H9 (cell line): ENCODE measurements at regions not wholly inside any gene's neighbourhood (a gene's known extent, or its start where the extent isn't known, plus 50 kb on each side); places are given as distances from the start of the nearest gene placed in this dataset.

Experiments
- DNase-seq: peaks from one replicate; pipeline ENCODE4 v3.0.0-alpha.2; 2017
- H2AFZ ChIP-seq: one replicate; pipeline ENCODE4 v1.6.1; 2013; ENCODE audit warnings: mild to moderate bottlenecking, low read length, control low read depth, moderate library complexity
- H2AK5ac ChIP-seq: 2 replicates; pipeline ENCODE4 v1.6.1; 2013; ENCODE audit warnings: low read length, control low read depth, mixed read lengths; ENCODE audit not compliant: insufficient read length
- H2BK120ac ChIP-seq: one replicate; pipeline ENCODE4 v1.6.1; 2013; ENCODE audit warnings: low read depth, mild to moderate bottlenecking, low read length, control low read depth, inconsistent platforms; ENCODE audit not compliant: poor library complexity, severe bottlenecking
- H2BK12ac ChIP-seq: 2 replicates; pipeline ENCODE4 v1.6.1; 2013; ENCODE audit warnings: low read length, control low read depth, mixed read lengths, low read depth; ENCODE audit not compliant: insufficient read length
- H2BK15ac ChIP-seq: 2 replicates; pipeline ENCODE4 v1.6.1; 2013; ENCODE audit warnings: low read depth, low read length, control low read depth
- H2BK20ac ChIP-seq: one replicate; pipeline ENCODE4 v1.6.1; 2013; ENCODE audit warnings: low read depth, mild to moderate bottlenecking, low read length, control low read depth, inconsistent platforms; ENCODE audit not compliant: poor library complexity, severe bottlenecking
- H2BK5ac ChIP-seq: 2 replicates; pipeline ENCODE4 v1.6.1; 2013; ENCODE audit warnings: low read length, control low read depth, mixed read lengths; ENCODE audit not compliant: insufficient read length
- H3K14ac ChIP-seq: 2 replicates; pipeline ENCODE4 v1.6.1; 2013; ENCODE audit warnings: low read length, control low read depth; ENCODE audit not compliant: insufficient read depth
- H3K18ac ChIP-seq: 2 replicates; pipeline ENCODE4 v1.6.1; 2013; ENCODE audit warnings: low read depth, mild to moderate bottlenecking, mixed read lengths, low read length, control low read depth; ENCODE audit not compliant: insufficient read length
- H3K23ac ChIP-seq: 2 replicates; pipeline ENCODE4 v1.6.1; 2013; ENCODE audit warnings: low read length, control low read depth, mixed read lengths, low read depth; ENCODE audit not compliant: insufficient read length
- H3K23me2 ChIP-seq: 2 replicates; pipeline ENCODE4 v1.6.1; 2013; ENCODE audit warnings: low read depth, mild to moderate bottlenecking, mixed read lengths, low read length, control low read depth; ENCODE audit not compliant: insufficient read length, poor library complexity, severe bottlenecking
- H3K27ac ChIP-seq: 2 replicates; pipeline ENCODE4 v1.5.1; 2013; ENCODE audit warnings: low read length, control low read depth, mixed read lengths, low read depth; ENCODE audit not compliant: insufficient read length
- H3K27me3 ChIP-seq: 2 replicates; pipeline ENCODE4 v1.6.1; 2013; ENCODE audit warnings: low read length, control low read depth, inconsistent platforms; ENCODE audit not compliant: insufficient read depth
- H3K4ac ChIP-seq: 2 replicates; pipeline ENCODE4 v1.6.1; 2013; ENCODE audit warnings: low read depth, mild to moderate bottlenecking, control low read depth, inconsistent platforms, low read length, moderate library complexity
- H3K4me1 ChIP-seq: 2 replicates; pipeline ENCODE4 v1.6.1; 2013; ENCODE audit warnings: low read length, control low read depth, inconsistent platforms; ENCODE audit not compliant: insufficient read depth
- H3K4me2 ChIP-seq: 2 replicates; pipeline ENCODE4 v1.6.1; 2013; ENCODE audit warnings: low read length, control low read depth, mixed read lengths; ENCODE audit not compliant: insufficient read length, insufficient read depth
- H3K56ac ChIP-seq: 2 replicates; pipeline ENCODE4 v1.6.1; 2013; ENCODE audit warnings: low read depth, mild to moderate bottlenecking, mixed read lengths, low read length, control low read depth; ENCODE audit not compliant: insufficient read length
- H3K79me1 ChIP-seq: 2 replicates; pipeline ENCODE4 v1.6.1; 2013; ENCODE audit warnings: low read depth, mild to moderate bottlenecking, moderate library complexity, low read length, control low read depth, inconsistent platforms; ENCODE audit not compliant: insufficient read depth, poor library complexity, severe bottlenecking
- H3K79me2 ChIP-seq: 2 replicates; pipeline ENCODE4 v1.6.1; 2013; ENCODE audit warnings: low read length, control low read depth, inconsistent platforms; ENCODE audit not compliant: insufficient read depth
- H3K9ac ChIP-seq: 2 replicates; pipeline ENCODE4 v1.6.1; 2013; ENCODE audit warnings: low read length, control low read depth, mixed read lengths; ENCODE audit not compliant: insufficient read length; ENCODE audit errors: extremely low read depth
- H3K9me3 ChIP-seq: one replicate; pipeline ENCODE4 v1.6.1; 2013; ENCODE audit warnings: low read depth, low read length, inconsistent platforms; ENCODE audit not compliant: control insufficient read depth
- H3T11ph ChIP-seq: one replicate; pipeline ENCODE4 v1.6.1; 2013; ENCODE audit warnings: mild to moderate bottlenecking, low read length, control low read depth, inconsistent platforms
- H4K20me1 ChIP-seq: one replicate; pipeline ENCODE4 v1.6.1; 2013; ENCODE audit not compliant: control insufficient read depth, insufficient read length, insufficient read depth
- H4K5ac ChIP-seq: 2 replicates; pipeline ENCODE4 v1.6.1; 2013; ENCODE audit warnings: low read depth, mild to moderate bottlenecking, mixed read lengths, low read length, control low read depth; ENCODE audit not compliant: insufficient read length
- H4K8ac ChIP-seq: replicated peaks from 2 replicates; pipeline ENCODE4 v1.6.1; 2013; ENCODE audit warnings: low read length, control low read depth, mixed read lengths, low read depth; ENCODE audit not compliant: insufficient read length
- H4K91ac ChIP-seq: 2 replicates; pipeline ENCODE4 v1.6.1; 2013; ENCODE audit warnings: low read depth, mild to moderate bottlenecking, moderate library complexity, mixed read lengths, low read length, control low read depth; ENCODE audit not compliant: insufficient read length
- H3K27ac Mint-ChIP-seq, 3 experiments: 2 replicates in 2 of 3; 3 replicates in 1 of 3; pipeline ENCODE4 v1.8.0; 2020 to 2021; ENCODE audit warnings: mixed read lengths in 3 of 3, mild to moderate bottlenecking in 1 of 3, moderate library complexity in 1 of 3
- H3K27me3 Mint-ChIP-seq: 2 replicates; pipeline ENCODE4 v1.8.0; 2021; ENCODE audit warnings: low read depth, mild to moderate bottlenecking, moderate library complexity, mixed read lengths
- H3K36me3 Mint-ChIP-seq, 3 experiments: 2 replicates in 2 of 3; 3 replicates in 1 of 3; pipeline ENCODE4 v1.8.0; 2020 to 2021; ENCODE audit warnings: low read depth in 3 of 3, mixed read lengths in 3 of 3; ENCODE audit not compliant: insufficient read depth in 1 of 3
- H3K4me1 Mint-ChIP-seq, 2 experiments: 2 replicates each; pipeline ENCODE4 v1.8.0; 2020; ENCODE audit warnings: mixed read lengths in 2 of 2
- H3K4me3 Mint-ChIP-seq, 2 experiments: 2 replicates in 1 of 2; 3 replicates in 1 of 2; pipeline ENCODE4 v1.8.0; 2020 to 2021; ENCODE audit warnings: mild to moderate bottlenecking in 2 of 2, mixed read lengths in 2 of 2, moderate library complexity in 1 of 2
- H3K9me3 Mint-ChIP-seq, 2 experiments: 2 replicates in 1 of 2; 3 replicates in 1 of 2; pipeline ENCODE4 v1.8.0; 2020; ENCODE audit warnings: mild to moderate bottlenecking in 2 of 2, mixed read lengths in 2 of 2, moderate library complexity in 1 of 2
- WGBS: extraction: QIAGEN DNeasy Blood & Tissue Kit; methylation state at CpG from one replicate; pipeline ENCODE4 v1.1.7; 2013; ENCODE audit warnings: missing lambda C conversion rate, low lambda C conversion rate, mixed read lengths; ENCODE audit not compliant: insufficient read length; ENCODE audit errors: extremely low coverage; 5-methylcytosine and 5-hydroxymethylcytosine counted together
- TF ChIP-seq, protein P1 (sequence below): fragments of 200-600 bp; sonication (generic); conservative IDR thresholded peaks from 3 replicates; pipeline ENCODE4 v1.8.0; 2021; ENCODE audit warnings: antibody characterized with exemption, mild to moderate bottlenecking

DNA sequence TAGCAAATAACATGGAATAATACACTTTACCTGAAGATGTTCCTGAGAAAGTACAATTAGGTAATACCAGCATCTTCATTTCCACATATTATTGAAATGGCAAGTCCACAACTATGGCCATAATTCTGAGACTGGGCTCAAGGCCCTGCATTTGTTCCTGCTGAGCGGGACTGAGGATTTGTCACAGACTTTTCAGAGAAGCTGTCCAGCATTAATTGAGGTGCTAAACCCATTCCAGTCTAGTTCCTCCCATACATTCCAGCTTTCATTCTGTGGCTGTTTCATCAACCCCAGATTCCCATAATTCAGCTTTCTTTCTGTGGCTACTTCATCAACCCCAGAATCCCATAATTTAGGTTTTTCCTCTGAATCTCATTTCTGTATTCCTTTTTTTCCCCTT is 293.4 kb upstream of the GBE1 start:
- Histone ChIP-seq H3K23me2 (no peaks in the 10 kb centered on the region), H2BK5ac (no peak overlapping the region), H3K4ac (no peak overlapping the region), H2AK5ac (no peak overlapping the region), H3K27ac (no peak overlapping the region), H3K79me2 (no peaks in the 10 kb centered on the region), H3K79me1 (no peaks in the 10 kb centered on the region), H2AFZ (no peak overlapping the region), H3K23ac (no peak overlapping the region), H3T11ph (no peak overlapping the region), H4K5ac (no peak overlapping the region), H4K20me1 (no peaks in the 10 kb centered on the region), H3K9ac (no peak overlapping the region), H3K27me3 (no peaks in the 10 kb centered on the region), H3K9me3 (no peaks in the 10 kb centered on the region), H2BK15ac (no peak overlapping the region), H3K56ac (no peak overlapping the region), H3K14ac (no peak overlapping the region), H2BK12ac (no peak overlapping the region), H3K18ac (no peak overlapping the region), H4K91ac (no peak overlapping the region), H3K4me1 (no peaks in the 10 kb centered on the region), H2BK20ac (no peak overlapping the region), H3K4me2 (no peak overlapping the region), H2BK120ac (no peak overlapping the region), H4K8ac (no peak overlapping the region)
- Mint-ChIP-seq H3K4me3 (no peak overlapping the region), H3K36me3 (no peaks in the 10 kb centered on the region), H3K27me3 (no peaks in the 10 kb centered on the region), H3K27ac (no peak overlapping the region), H3K4me1 (no peaks in the 10 kb centered on the region), H3K9me3 (no peaks in the 10 kb centered on the region)
- DNase-seq = no peak
- no CpG with 5 or more reads among the region's 1 CpG for WGBS
- TF ChIP-seq, protein P1, sequence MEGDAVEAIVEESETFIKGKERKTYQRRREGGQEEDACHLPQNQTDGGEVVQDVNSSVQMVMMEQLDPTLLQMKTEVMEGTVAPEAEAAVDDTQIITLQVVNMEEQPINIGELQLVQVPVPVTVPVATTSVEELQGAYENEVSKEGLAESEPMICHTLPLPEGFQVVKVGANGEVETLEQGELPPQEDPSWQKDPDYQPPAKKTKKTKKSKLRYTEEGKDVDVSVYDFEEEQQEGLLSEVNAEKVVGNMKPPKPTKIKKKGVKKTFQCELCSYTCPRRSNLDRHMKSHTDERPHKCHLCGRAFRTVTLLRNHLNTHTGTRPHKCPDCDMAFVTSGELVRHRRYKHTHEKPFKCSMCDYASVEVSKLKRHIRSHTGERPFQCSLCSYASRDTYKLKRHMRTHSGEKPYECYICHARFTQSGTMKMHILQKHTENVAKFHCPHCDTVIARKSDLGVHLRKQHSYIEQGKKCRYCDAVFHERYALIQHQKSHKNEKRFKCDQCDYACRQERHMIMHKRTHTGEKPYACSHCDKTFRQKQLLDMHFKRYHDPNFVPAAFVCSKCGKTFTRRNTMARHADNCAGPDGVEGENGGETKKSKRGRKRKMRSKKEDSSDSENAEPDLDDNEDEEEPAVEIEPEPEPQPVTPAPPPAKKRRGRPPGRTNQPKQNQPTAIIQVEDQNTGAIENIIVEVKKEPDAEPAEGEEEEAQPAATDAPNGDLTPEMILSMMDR = no peak
